GM10266 (cell line): ENCODE measurements at regions not wholly inside any gene's neighbourhood (a gene's known extent, or its start where the extent isn't known, plus 50 kb on each side); places are given as distances from the start of the nearest gene placed in this dataset.

Source experiments
- DNase-seq: peaks from one replicate; pipeline ENCODE4 v3.0.0; 2012; ENCODE audit errors: extremely low spot score
- CTCF ChIP-seq: IDR thresholded peaks from 2 replicates; pipeline ENCODE4 v1.5.1; 2012; ENCODE audit warnings: mild to moderate bottlenecking, low read depth; ENCODE audit not compliant: control insufficient read depth, insufficient read depth; ENCODE audit errors: missing control alignments

DNA sequence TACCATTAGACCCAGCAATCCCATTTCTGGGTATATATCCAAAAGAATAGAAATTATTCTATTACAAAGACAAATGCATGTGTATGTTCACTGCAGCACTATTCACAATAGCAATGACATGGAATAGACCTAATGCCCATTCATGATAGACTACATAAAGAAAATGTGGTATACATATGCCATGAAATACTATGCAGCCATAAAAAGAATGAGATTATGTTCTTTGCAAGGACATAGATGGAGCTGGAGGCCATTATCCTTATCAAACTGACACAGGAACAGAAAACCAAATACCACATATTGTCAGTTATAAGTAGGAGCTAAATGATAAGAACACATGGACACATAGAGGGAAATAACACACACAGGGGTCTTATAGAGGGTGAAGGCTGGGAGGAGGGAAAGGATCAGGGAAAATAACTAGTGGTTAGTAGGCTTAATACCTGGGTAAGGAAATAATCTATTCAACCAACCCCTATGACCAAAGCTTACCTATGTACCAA is 366.8 kb downstream of the EDEM1 start:
- DNase-seq, result no peak
- TF ChIP-seq CTCF, result no peak

DNA sequence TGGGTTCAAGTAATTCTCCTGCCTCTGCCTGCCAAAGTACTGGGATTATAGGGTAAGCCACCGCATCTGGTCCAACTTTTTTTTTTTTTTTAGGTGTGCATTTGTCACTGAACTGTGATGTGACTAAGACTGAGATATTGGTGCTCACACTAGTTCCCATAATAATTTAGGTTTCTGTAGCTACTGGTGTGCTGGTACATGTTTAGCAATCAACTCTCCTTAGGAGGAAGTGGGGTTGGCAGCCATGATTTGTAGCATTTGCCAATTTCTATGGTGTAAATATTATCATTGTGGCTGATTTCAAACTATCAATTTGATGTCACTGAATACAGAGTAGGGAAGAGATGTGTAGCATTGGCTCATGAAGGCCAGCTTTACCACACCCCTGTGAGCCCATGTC is 372.7 kb downstream of the EDEM1 start:
- no peak for DNase-seq

GRCh38 chr3:5563537-5564277 is 376.2 kb downstream of the EDEM1 start:
- no peak for TF ChIP-seq CTCF
- no peak for DNase-seq

More for the DNA sequence above, 372.7 kb downstream of the EDEM1 start:
- TF ChIP-seq CTCF, result no peak

DNA sequence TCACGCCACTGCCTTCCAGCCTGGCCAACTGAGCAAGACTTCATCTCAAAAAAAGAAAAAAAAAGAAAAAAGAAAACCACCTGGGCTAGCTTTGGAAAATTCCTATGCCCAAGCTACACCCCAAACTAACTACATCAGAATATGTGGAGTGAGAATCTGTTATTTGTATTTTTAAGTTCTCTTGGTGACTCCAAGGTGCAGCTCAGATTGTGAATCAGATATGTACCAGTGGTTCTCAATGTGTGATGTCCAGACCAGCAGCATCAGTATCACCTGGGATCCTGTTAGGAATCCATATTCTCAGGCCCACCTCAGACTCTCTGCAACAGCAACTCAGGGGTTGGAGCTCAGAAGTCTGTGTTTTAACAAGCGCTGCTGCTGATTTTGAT is 376.8 kb downstream of the EDEM1 start:
- no peak for TF ChIP-seq CTCF
- no peak for DNase-seq

GRCh38 chr3:5565026-5565425 is 377.5 kb downstream of the EDEM1 start:
- no peak for TF ChIP-seq CTCF
- DNase-seq, result no peak

GRCh38 chr3:5567113-5567512 is 379.6 kb downstream of the EDEM1 start:
- DNase-seq, result no peak
- TF ChIP-seq CTCF, result no peak

DNA sequence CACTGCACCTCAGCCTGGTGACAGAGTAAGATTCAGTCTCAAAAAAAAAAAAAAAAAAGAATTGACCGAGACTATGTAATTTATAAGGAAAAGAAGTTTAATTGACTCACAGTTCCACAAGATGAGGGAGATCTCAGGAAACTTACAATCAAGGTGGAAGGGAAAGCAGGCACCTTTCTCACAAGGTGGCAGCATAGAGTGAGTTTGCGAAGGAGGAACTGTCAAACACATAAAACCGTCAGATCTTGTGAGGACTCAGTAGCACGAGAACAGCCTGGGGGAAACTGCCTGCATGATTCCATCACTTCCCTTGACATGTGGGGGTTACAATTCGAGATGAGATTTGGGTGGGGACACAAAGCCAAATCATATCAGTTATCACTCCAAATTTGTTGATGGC is 380.9 kb downstream of the EDEM1 start:
- TF ChIP-seq CTCF, result peak; percentile 35
- no peak for DNase-seq
